ENCODE measurements at regions not wholly inside any gene's neighbourhood (a gene's known extent, or its start where the extent isn't known, plus 50 kb on each side); places are given as distances from the start of the nearest gene placed in this dataset.

GRCh38 chr3:118785415-118785814, 249.2 kb downstream of the IGSF11 start:
- H3K27ac ChIP-seq = no peak overlapping the region
- DNase-seq (ENCODE audit: low spot score) = no peak
- TF ChIP-seq, protein P1, sequence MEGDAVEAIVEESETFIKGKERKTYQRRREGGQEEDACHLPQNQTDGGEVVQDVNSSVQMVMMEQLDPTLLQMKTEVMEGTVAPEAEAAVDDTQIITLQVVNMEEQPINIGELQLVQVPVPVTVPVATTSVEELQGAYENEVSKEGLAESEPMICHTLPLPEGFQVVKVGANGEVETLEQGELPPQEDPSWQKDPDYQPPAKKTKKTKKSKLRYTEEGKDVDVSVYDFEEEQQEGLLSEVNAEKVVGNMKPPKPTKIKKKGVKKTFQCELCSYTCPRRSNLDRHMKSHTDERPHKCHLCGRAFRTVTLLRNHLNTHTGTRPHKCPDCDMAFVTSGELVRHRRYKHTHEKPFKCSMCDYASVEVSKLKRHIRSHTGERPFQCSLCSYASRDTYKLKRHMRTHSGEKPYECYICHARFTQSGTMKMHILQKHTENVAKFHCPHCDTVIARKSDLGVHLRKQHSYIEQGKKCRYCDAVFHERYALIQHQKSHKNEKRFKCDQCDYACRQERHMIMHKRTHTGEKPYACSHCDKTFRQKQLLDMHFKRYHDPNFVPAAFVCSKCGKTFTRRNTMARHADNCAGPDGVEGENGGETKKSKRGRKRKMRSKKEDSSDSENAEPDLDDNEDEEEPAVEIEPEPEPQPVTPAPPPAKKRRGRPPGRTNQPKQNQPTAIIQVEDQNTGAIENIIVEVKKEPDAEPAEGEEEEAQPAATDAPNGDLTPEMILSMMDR (IDR thresholded peaks at IDR 0.05) = no peak

DNA sequence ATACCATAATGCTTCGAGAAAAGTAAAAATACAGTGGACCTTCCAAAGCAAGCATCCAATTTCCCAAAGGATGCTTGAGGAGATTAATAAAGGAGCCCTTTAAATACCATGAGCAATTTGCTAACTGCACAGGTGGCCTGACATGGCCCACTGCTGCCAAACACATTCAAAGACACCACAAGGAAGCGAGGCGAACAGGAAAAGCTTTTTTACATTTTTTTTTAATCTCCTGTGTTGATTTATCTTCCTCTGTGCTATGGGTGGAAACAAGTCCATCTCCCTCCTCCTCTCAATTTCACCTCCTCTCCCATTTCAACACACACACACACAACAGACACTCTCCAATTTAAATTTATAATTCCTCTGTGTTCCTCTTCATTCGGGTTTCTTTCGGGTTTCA, 243.4 kb downstream of the IGSF11 start:
- H3K4me3 ChIP-seq = no peak overlapping the region
- TF ChIP-seq, protein P1 (IDR thresholded peaks at IDR 0.05) = no peak
- H3K27ac ChIP-seq = no peak overlapping the region
- no peak for DNase-seq (ENCODE audit: low spot score)

More at GRCh38 chr3:118785415-118785814, 249.2 kb downstream of the IGSF11 start:
- H3K4me3 ChIP-seq = no peak overlapping the region

- TF ChIP-seq, protein P1 (IDR thresholded peaks at IDR 0.05) = no peak
- Histone ChIP-seq H3K27ac (no peak overlapping the region), H3K4me3 (no peak overlapping the region)
- DNase-seq (ENCODE audit: low spot score) = no peak
These were observed 242.5 kb downstream of the IGSF11 start for GRCh38 chr3:118792191-118792590.

GRCh38 chr3:118793176-118793575, 241.5 kb downstream of the IGSF11 start:
- DNase-seq (ENCODE audit: low spot score) = no peak
- H3K27ac ChIP-seq = no peak overlapping the region
- TF ChIP-seq, protein P1 (IDR thresholded peaks at IDR 0.05) = no peak
- H3K4me3 ChIP-seq = no peak overlapping the region

DNA sequence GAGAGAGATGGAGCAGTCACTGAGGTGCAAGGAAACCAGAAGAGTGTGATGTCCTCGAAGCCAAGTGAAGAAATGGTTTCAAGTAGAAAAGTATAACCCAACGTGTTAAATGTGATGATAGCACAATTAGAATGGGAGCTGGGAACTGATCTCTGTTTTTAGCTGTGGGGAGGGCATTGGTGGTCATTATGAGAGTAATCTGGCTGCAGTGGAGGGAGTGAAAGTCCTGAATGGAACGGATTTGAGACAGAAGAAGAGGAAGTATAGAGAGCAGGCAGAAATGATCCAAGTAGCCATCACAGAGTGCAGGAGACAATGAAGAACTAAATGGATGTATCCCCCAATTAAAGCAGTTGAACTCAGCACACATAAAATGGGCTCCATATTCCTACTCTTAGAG, 235.3 kb downstream of the IGSF11 start:
- no peak overlapping the region for H3K4me3 ChIP-seq
- H3K27ac ChIP-seq = no peak overlapping the region
- TF ChIP-seq, protein P1 (IDR thresholded peaks at IDR 0.05) = no peak
- no peak for DNase-seq (ENCODE audit: low spot score)

- no peak for DNase-seq (ENCODE audit: low spot score)
- TF ChIP-seq, protein P1 (IDR thresholded peaks at IDR 0.05) = no peak
- Histone ChIP-seq H3K27ac (no peak overlapping the region), H3K4me3 (no peak overlapping the region)
These were observed 232.7 kb downstream of the IGSF11 start for GRCh38 chr3:118801899-118802298.

DNA sequence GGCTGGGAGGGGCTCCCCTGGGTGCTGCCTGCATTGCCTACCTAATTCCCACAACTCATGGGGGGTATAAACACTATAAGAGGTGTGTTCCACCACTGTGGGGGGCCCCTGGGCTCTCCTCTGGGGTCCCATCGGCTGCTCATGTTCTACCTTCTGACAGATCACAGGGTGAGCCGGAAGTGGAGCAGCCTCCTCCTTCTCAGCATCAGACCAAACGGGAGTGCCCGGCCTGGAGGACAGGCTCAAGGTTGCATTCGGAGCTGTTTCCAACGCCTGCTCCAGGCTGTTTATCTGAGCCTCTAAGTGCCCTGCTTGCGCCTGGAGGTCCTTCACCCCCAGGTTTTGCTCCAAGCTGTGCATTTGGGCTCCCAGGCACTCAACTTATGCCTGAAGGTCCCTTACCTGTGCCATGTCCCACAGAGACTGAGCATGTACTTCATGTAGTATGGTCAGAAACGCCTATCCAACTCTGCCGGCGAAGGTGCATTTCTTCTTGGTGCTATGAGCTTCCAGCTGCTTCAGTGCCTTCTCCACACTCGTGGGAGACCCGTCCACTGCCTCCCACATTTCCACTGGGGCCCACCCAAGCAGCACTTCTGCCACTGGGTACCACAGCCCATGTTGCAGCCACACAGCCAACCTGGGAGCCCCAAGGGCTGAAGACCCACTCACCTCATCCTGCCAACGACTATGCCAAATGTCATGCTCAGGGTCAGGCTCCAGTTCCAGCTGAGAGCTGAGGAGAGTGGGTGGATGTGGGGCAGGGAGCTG, 232.1 kb downstream of the IGSF11 start:
- Histone ChIP-seq H3K27ac (no peak overlapping the region), H3K4me3 (no peak overlapping the region)
- no peak for DNase-seq (ENCODE audit: low spot score)
- TF ChIP-seq, protein P1 (IDR thresholded peaks at IDR 0.05) = no peak

Measured in coronary artery (tissue), 2 donors.